Tibial nerve (tissue), 4 donors: ENCODE measurements at regions not wholly inside any gene's neighbourhood (a gene's known extent, or its start where the extent isn't known, plus 50 kb on each side); places are given as distances from the start of the nearest gene placed in this dataset.

Experiments
- DNase-seq, 2 donors: peaks; one replicate each; pipeline ENCODE4 v3.0.0-alpha.2; 2019; ENCODE audit warnings: low spot score in 2 of 2
- H3K27ac ChIP-seq, 4 donors: fragments of 200-600 bp; sonication (generic) in 3 of 4; one replicate each; pipeline ENCODE4 v1.5.1; 2017 to 2019; ENCODE audit warnings: mild to moderate bottlenecking in 1 of 4
- H3K27me3 ChIP-seq, 2 donors: fragments of 200-600 bp; sonication (generic) in 1 of 2; one replicate each; pipeline versions ENCODE4 v1.5.1 to v1.6.0; 2017 to 2019
- H3K36me3 ChIP-seq, 3 donors: fragments of 200-600 bp; sonication (generic); one replicate each; pipeline ENCODE4 v1.5.1; 2018 to 2019
- H3K4me1 ChIP-seq, 4 donors: fragments of 200-600 bp; sonication (generic) in 3 of 4; one replicate each; pipeline ENCODE4 v1.5.1; 2017 to 2019
- H3K4me3 ChIP-seq, 4 donors: fragments of 200-600 bp; sonication (generic) in 3 of 4; one replicate each; pipeline ENCODE4 v1.5.1; 2017 to 2019; ENCODE audit warnings: mild to moderate bottlenecking in 1 of 4, moderate library complexity in 1 of 4
- H3K9me3 ChIP-seq, 4 donors: fragments of 200-600 bp; sonication (generic) in 3 of 4; one replicate each; pipeline ENCODE4 v1.5.1; 2017 to 2019
- CTCF ChIP-seq, 5 experiments: fragments of 200-600 bp in 3 of 5; fragments of 450-650 bp in 2 of 5; sonication (generic) in 3 of 5; IDR thresholded peaks; one replicate each; pipeline ENCODE4 v1.5.1; 2016 to 2019; ENCODE audit warnings: antibody characterized with exemption in 5 of 5, mild to moderate bottlenecking in 3 of 5, moderate library complexity in 2 of 5
- EP300 ChIP-seq, 2 donors: sonication (generic); formaldehyde crosslinking; IDR thresholded peaks; one replicate each; pipeline ENCODE4 v1.6.1; 2017; ENCODE audit warnings: antibody characterized with exemption in 2 of 2, mild to moderate bottlenecking in 1 of 2
- POLR2A ChIP-seq, 2 donors: fragments of 450-650 bp; IDR thresholded peaks; one replicate each; pipeline ENCODE4 v1.6.1; 2017; ENCODE audit warnings: antibody characterized with exemption in 2 of 2, mild to moderate bottlenecking in 2 of 2, moderate library complexity in 2 of 2
- WGBS, 2 donors: methylation state at CpG; one replicate each; pipeline ENCODE4 v1.1.5; 2018; 5-methylcytosine and 5-hydroxymethylcytosine counted together

- Histone ChIP-seq H3K27ac (no peak overlapping the region), H3K27me3 (no peaks in the 10 kb centered on the region), H3K4me1 (peaks cover 0 to 2% (median 0%) of the 10 kb centered on the region in 4 donors), H3K36me3 (no peaks in the 10 kb centered on the region), H3K9me3 (peaks cover 0 to 15% (median 0%) of the 10 kb centered on the region in 4 donors), H3K4me3 (no peak overlapping the region)
- 0% methylated on average over 1 of the region's 1 CpG for WGBS, 2 donors
- DNase-seq = no peak
- TF ChIP-seq CTCF (IDR thresholded peaks at IDR 0.05) (no peak), EP300 (IDR thresholded peaks at IDR 0.05) (no peak), POLR2A (IDR thresholded peaks at IDR 0.05) (no peak)
These were observed 157.0 kb downstream of the ACTL7B start for GRCh38 chr9:108698801-108699200.

GRCh38 chr9:108698231-108698630 lies 157.6 kb downstream of the ACTL7B start:
- TF ChIP-seq CTCF (IDR thresholded peaks at IDR 0.05) (no peak), POLR2A (IDR thresholded peaks at IDR 0.05) (no peak), EP300 (IDR thresholded peaks at IDR 0.05) (no peak)
- H3K27me3 ChIP-seq = no peaks in the 10 kb centered on the region
- peaks cover 0 to 15% (median 0%) of the 10 kb centered on the region in 4 donors for H3K9me3 ChIP-seq
- H3K4me3 ChIP-seq = no peak overlapping the region
- H3K36me3 ChIP-seq = no peaks in the 10 kb centered on the region
- H3K27ac ChIP-seq = no peak overlapping the region
- H3K4me1 ChIP-seq = no peaks in the 10 kb centered on the region
- no peak for DNase-seq
- 56 to 64% methylated on average over 2 of the region's 2 CpGs for WGBS, 2 donors

- H3K9me3 ChIP-seq = peaks cover 0 to 15% (median 0%) of the 10 kb centered on the region in 4 donors
- TF ChIP-seq POLR2A (IDR thresholded peaks at IDR 0.05) (no peak), EP300 (IDR thresholded peaks at IDR 0.05) (no peak), CTCF (IDR thresholded peaks at IDR 0.05) (no peak)
- no peaks in the 10 kb centered on the region for H3K4me1 ChIP-seq
These were observed 159.6 kb downstream of the ACTL7B start for GRCh38 chr9:108696156-108696555.

GRCh38 chr9:108694170-108694569 lies 161.6 kb downstream of the ACTL7B start:
- H3K27ac ChIP-seq = peak overlapping the region in 1 of 4 donors; percentile 34
- H3K27me3 ChIP-seq = no peaks in the 10 kb centered on the region
- H3K4me3 ChIP-seq = no peak overlapping the region
- H3K9me3 ChIP-seq = peaks cover 0 to 20% (median under 1%) of the 10 kb centered on the region in 4 donors
- DNase-seq = no peak
- no peaks in the 10 kb centered on the region for H3K4me1 ChIP-seq
- H3K36me3 ChIP-seq = no peaks in the 10 kb centered on the region
- WGBS, 2 donors = 40% methylated on average over 5 of the region's 5 CpGs
- TF ChIP-seq POLR2A (IDR thresholded peaks at IDR 0.05) (no peak), EP300 (IDR thresholded peaks at IDR 0.05) (no peak), CTCF (IDR thresholded peaks at IDR 0.05) (no peak)

More at GRCh38 chr9:108696156-108696555, 159.6 kb downstream of the ACTL7B start:
- Histone ChIP-seq H3K36me3 (no peaks in the 10 kb centered on the region), H3K27ac (no peak overlapping the region), H3K27me3 (no peaks in the 10 kb centered on the region), H3K4me3 (no peak overlapping the region)
- 83 to 90% methylated on average over 3 of the region's 3 CpGs for WGBS, 2 donors
- no peak for DNase-seq

GRCh38 chr9:108691614-108692013 lies 164.2 kb downstream of the ACTL7B start:
- Histone ChIP-seq H3K4me1 (no peaks in the 10 kb centered on the region), H3K27ac (no peak overlapping the region)
- WGBS, 2 donors = 89 to 92% methylated on average over 7 of the region's 7 CpGs

More at GRCh38 chr9:108691614-108692013, 164.2 kb downstream of the ACTL7B start:
- DNase-seq = no peak
- TF ChIP-seq CTCF (IDR thresholded peaks at IDR 0.05) (no peak), EP300 (IDR thresholded peaks at IDR 0.05) (no peak), POLR2A (IDR thresholded peaks at IDR 0.05) (no peak)
- H3K4me3 ChIP-seq = no peak overlapping the region
- H3K27me3 ChIP-seq = no peaks in the 10 kb centered on the region
- H3K36me3 ChIP-seq = no peaks in the 10 kb centered on the region
- H3K9me3 ChIP-seq = peaks cover 0 to 26% (median 3%) of the 10 kb centered on the region in 4 donors
